IMR-90 (cell line): ENCODE measurements at regions not wholly inside any gene's neighbourhood (a gene's known extent, or its start where the extent isn't known, plus 50 kb on each side); places are given as distances from the start of the nearest gene placed in this dataset.

ENCODE experiments used
- ATAC-seq: fragments of 200-7000 bp; cut with Tn5 transposase; 2 replicates; pipeline ENCODE4 v1.9.1; 2020; ENCODE audit warnings: low read depth, mild to moderate bottlenecking, moderate library complexity
- BruUV-seq: library from RNA; stranded (reverse); fragments of 400-500 nt; replicated peaks from 2 replicates; lab custom pipeline; 2021; lab: Mats Ljungman, UMichigan
- CTCF ChIA-PET: fragments of 300-600 bp; formaldehyde crosslinking; extraction: SDS; loops from one replicate; lab custom pipeline; 2021; ENCODE audit warnings: antibody characterized with exemption; lab: Yijun Ruan, JAX
- POLR2A ChIA-PET: fragments of 300-600 bp; sonication (Branson Sonifier 250); formaldehyde crosslinking; loops from one replicate; lab custom pipeline; 2022; ENCODE audit warnings: antibody characterized with exemption; ENCODE audit not compliant: unreplicated experiment; lab: Charles Lee
- DNase-seq: peaks from one replicate; pipeline ENCODE4 v3.0.0; 2013
- H2AFZ ChIP-seq: replicated peaks from 2 replicates; pipeline ENCODE3; 2013; ENCODE audit warnings: low read length, mild to moderate bottlenecking; ENCODE audit not compliant: poor library complexity
- H2AK5ac ChIP-seq: 2 replicates; pipeline ENCODE4 v1.6.1; 2013; ENCODE audit warnings: low read depth, low read length, inconsistent platforms
- H2AK9ac ChIP-seq: replicated peaks from 2 replicates; pipeline ENCODE3; 2013; ENCODE audit warnings: mild to moderate bottlenecking, low read depth, low read length, moderate library complexity; ENCODE audit not compliant: poor library complexity
- H2BK120ac ChIP-seq: 2 replicates; pipeline ENCODE4 v1.6.1; 2013; ENCODE audit warnings: low read depth, low read length, inconsistent platforms
- H2BK15ac ChIP-seq: 3 replicates; pipeline ENCODE4 v1.6.1; 2013; ENCODE audit warnings: low read depth, low read length, inconsistent platforms
- H2BK20ac ChIP-seq: 2 replicates; pipeline ENCODE4 v1.6.1; 2013; ENCODE audit warnings: low read depth, mild to moderate bottlenecking, inconsistent platforms, low read length, moderate library complexity
- H2BK5ac ChIP-seq: 2 replicates; pipeline ENCODE4 v1.6.1; 2013; ENCODE audit warnings: mild to moderate bottlenecking, low read depth, low read length, inconsistent platforms; ENCODE audit not compliant: poor library complexity, severe bottlenecking
- H3K14ac ChIP-seq: replicated peaks from 2 replicates; pipeline ENCODE4 v1.6.1; 2013; ENCODE audit warnings: low read depth, low read length, inconsistent platforms
- H3K18ac ChIP-seq: 2 replicates; pipeline ENCODE4 v1.6.1; 2013; ENCODE audit warnings: low read depth, low read length, control low read depth
- H3K23ac ChIP-seq: 2 replicates; pipeline ENCODE4 v1.6.1; 2013; ENCODE audit warnings: low read depth, low read length, inconsistent platforms
- H3K27ac ChIP-seq: 2 replicates; pipeline ENCODE4 v1.5.1; 2013; ENCODE audit warnings: mild to moderate bottlenecking, control low read depth, low read length; ENCODE audit not compliant: insufficient read depth
- H3K27me3 ChIP-seq: 2 replicates; pipeline ENCODE4 v1.6.1; 2013; ENCODE audit warnings: low read length; ENCODE audit not compliant: control insufficient read depth, insufficient read depth
- H3K36me3 ChIP-seq: 2 replicates; pipeline ENCODE4 v1.6.1; 2013; ENCODE audit warnings: low read length, mixed read lengths; ENCODE audit not compliant: control insufficient read depth, insufficient read depth
- H3K4ac ChIP-seq: 2 replicates; pipeline ENCODE4 v1.6.1; 2013; ENCODE audit warnings: low read depth, low read length, inconsistent platforms
- H3K4me1 ChIP-seq: 2 replicates; pipeline ENCODE4 v1.6.1; 2013; ENCODE audit warnings: low read length, mixed read lengths; ENCODE audit not compliant: control insufficient read depth, insufficient read depth
- H3K4me2 ChIP-seq: 2 replicates; pipeline ENCODE4 v1.6.1; 2013; ENCODE audit warnings: low read depth, mild to moderate bottlenecking, control low read depth, low read length, moderate library complexity
- H3K4me3 ChIP-seq: 2 replicates; pipeline ENCODE4 v1.5.1; 2013; ENCODE audit warnings: low read depth, mild to moderate bottlenecking, control low read depth, low read length, moderate library complexity; ENCODE audit not compliant: insufficient read depth
- H3K56ac ChIP-seq: 2 replicates; pipeline ENCODE4 v1.6.1; 2013; ENCODE audit warnings: low read length, inconsistent platforms; ENCODE audit not compliant: insufficient read depth; ENCODE audit errors: extremely low read depth
- H3K79me1 ChIP-seq, 2 experiments: 2 replicates each; pipeline ENCODE4 v1.6.1; 2013; ENCODE audit warnings: low read length in 2 of 2, inconsistent platforms in 1 of 2, low read depth in 1 of 2
- H3K9ac ChIP-seq: 2 replicates; pipeline ENCODE4 v1.6.1; 2013; ENCODE audit warnings: low read depth, low read length, control low read depth
- H3K9me1 ChIP-seq: 2 replicates; pipeline ENCODE4 v1.6.1; 2013; ENCODE audit warnings: low read length, inconsistent platforms; ENCODE audit not compliant: insufficient read depth
- H3K9me3 ChIP-seq: 2 replicates; pipeline ENCODE4 v1.6.1; 2013; ENCODE audit warnings: low read length; ENCODE audit not compliant: control insufficient read depth, insufficient read depth
- H4K20me1 ChIP-seq: 2 replicates; pipeline ENCODE4 v1.6.1; 2013; ENCODE audit warnings: low read length, inconsistent platforms; ENCODE audit not compliant: insufficient read depth
- H4K5ac ChIP-seq: 2 replicates; pipeline ENCODE4 v1.6.1; 2013; ENCODE audit warnings: mild to moderate bottlenecking, low read depth, low read length, control low read depth
- H4K8ac ChIP-seq, 2 experiments: 2 replicates each; pipeline ENCODE4 v1.6.1; 2013; ENCODE audit warnings: low read depth in 2 of 2, low read length in 2 of 2, control low read depth in 1 of 2, inconsistent platforms in 1 of 2
- H4K91ac ChIP-seq: 2 replicates; pipeline ENCODE4 v1.6.1; 2013; ENCODE audit warnings: low read depth, low read length, inconsistent platforms; ENCODE audit not compliant: insufficient read depth
- CEBPB ChIP-seq: IDR thresholded peaks from 2 replicates; pipeline ENCODE4 v1.6.1; 2012; ENCODE audit warnings: low read depth, low read length, improper control_type of control experiment
- FOS ChIP-seq: fragments of 150-350 bp; IDR thresholded peaks from 2 replicates; pipeline ENCODE4 v1.6.1; 2016; ENCODE audit warnings: low read depth, low read length
- MXI1 ChIP-seq: IDR thresholded peaks from 2 replicates; pipeline ENCODE4 v1.6.1; 2012; ENCODE audit warnings: low read depth, mild to moderate bottlenecking, low read length, moderate library complexity, borderline replicate concordance
- RCOR1 ChIP-seq: IDR thresholded peaks from 2 replicates; pipeline ENCODE4 v1.6.1; 2012; ENCODE audit warnings: mild to moderate bottlenecking, low read length, improper control_type of control experiment; ENCODE audit not compliant: insufficient replicate concordance
- USF2 ChIP-seq: fragments of 150-350 bp; IDR thresholded peaks from 2 replicates; pipeline ENCODE4 v1.6.1; 2017; ENCODE audit warnings: mild to moderate bottlenecking, antibody characterized with exemption, low read length, low read depth
- WGBS, 2 experiments: methylation state at CpG; one replicate each; pipeline versions ENCODE4 v1.1.5 to v1.1.7; 2013; ENCODE audit warnings: missing lambda C conversion rate in 2 of 2; ENCODE audit not compliant: insufficient read length in 1 of 2; ENCODE audit errors: extremely low coverage in 2 of 2; 5-methylcytosine and 5-hydroxymethylcytosine counted together
- dilution Hi-C: fragments of 300-500 bp; cut with HindIII; formaldehyde crosslinking; loops from one replicate; pipeline ENCODE4 v1.14.3; 2018; ENCODE audit warnings: low sequenced_read_pairs; ENCODE audit not compliant: unreplicated experiment
- in situ Hi-C: fragments of 300-500 bp; cut with MboI; formaldehyde crosslinking; loops from 3 replicates; pipeline ENCODE4 v1.14.3; 2019; ENCODE audit warnings: low sequenced_read_pairs, inconsistent platforms, mixed read lengths
- intact Hi-C: fragments of 100-400 bp; cut with micrococcal nuclease; formaldehyde crosslinking; loops from 2 replicates; pipeline ENCODE4 v1.10.0; 2022

- no peak overlapping the region for H3K18ac ChIP-seq
- no peak overlapping the region for H4K8ac ChIP-seq
- peaks cover 4% of the 10 kb centered on the region for H3K9me3 ChIP-seq
- H3K27ac ChIP-seq, result no peak overlapping the region
- no peak overlapping the region for H3K4ac ChIP-seq
- no peak overlapping the region for H3K4me3 ChIP-seq
- H2BK20ac ChIP-seq, result no peak overlapping the region
- POLR2A ChIA-PET, result no interaction called here
- H2AFZ ChIP-seq, result no peak overlapping the region
- TF ChIP-seq USF2 (no peak), FOS (no peak), RCOR1 (no peak), CEBPB (no peak), MXI1 (no peak)
- no peak overlapping the region for H4K5ac ChIP-seq
- ATAC-seq (no peak), DNase-seq (no peak)
- no peak overlapping the region for H3K14ac ChIP-seq
- no TSS peak for BruUV-seq
- CTCF ChIA-PET, result no interaction called here
- no peak overlapping the region for H3K56ac ChIP-seq
- no peak overlapping the region for H2BK15ac ChIP-seq
- no peaks in the 10 kb centered on the region for H3K4me1 ChIP-seq
- H3K4me2 ChIP-seq, result no peak overlapping the region
- H3K27me3 ChIP-seq, result no peaks in the 10 kb centered on the region
- intact Hi-C loops, result no loop called here
- H3K79me1 ChIP-seq, result no peaks in the 10 kb centered on the region
- WGBS, 2 experiments, result no CpG with 5 or more reads among the region's 5 CpGs
- H4K20me1 ChIP-seq, result no peaks in the 10 kb centered on the region
- H4K91ac ChIP-seq, result no peak overlapping the region
- no peak overlapping the region for H2AK9ac ChIP-seq
- dilution Hi-C loops, result no loop called here
- no peak overlapping the region for H3K9ac ChIP-seq
- no peaks in the 10 kb centered on the region for H3K9me1 ChIP-seq
- in situ Hi-C loops, result no loop called here
- H2BK120ac ChIP-seq, result no peak overlapping the region
- no peak overlapping the region for H2AK5ac ChIP-seq
- H2BK5ac ChIP-seq, result no peak overlapping the region
- H3K36me3 ChIP-seq, result no peaks in the 10 kb centered on the region
- H3K23ac ChIP-seq, result no peak overlapping the region
Observed at GRCh38 chr2:13542642-13543041, 825.9 kb downstream of the TRIB2 start.
